ENCODE measurements at regions not wholly inside any gene's neighbourhood (a gene's known extent, or its start where the extent isn't known, plus 50 kb on each side); places are given as distances from the start of the nearest gene placed in this dataset.

- TF ChIP-seq, protein P1, sequence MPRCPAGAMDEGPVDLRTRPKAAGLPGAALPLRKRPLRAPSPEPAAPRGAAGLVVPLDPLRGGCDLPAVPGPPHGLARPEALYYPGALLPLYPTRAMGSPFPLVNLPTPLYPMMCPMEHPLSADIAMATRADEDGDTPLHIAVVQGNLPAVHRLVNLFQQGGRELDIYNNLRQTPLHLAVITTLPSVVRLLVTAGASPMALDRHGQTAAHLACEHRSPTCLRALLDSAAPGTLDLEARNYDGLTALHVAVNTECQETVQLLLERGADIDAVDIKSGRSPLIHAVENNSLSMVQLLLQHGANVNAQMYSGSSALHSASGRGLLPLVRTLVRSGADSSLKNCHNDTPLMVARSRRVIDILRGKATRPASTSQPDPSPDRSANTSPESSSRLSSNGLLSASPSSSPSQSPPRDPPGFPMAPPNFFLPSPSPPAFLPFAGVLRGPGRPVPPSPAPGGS (IDR thresholded peaks at IDR 0.05), result no peak
- TF ChIP-seq CBX8 (IDR thresholded peaks at IDR 0.05) (no peak), ESRRA (IDR thresholded peaks at IDR 0.05; ENCODE audit: borderline replicate concordance, low read length) (no peak), E2F6 (IDR thresholded peaks at IDR 0.05; ENCODE audit: borderline replicate concordance, low read depth) (no peak), TP53 (CRISPR knock-in tag; IDR thresholded peaks at IDR 0.05) (no peak)
Observed at GRCh38 chr3:17979911-17980310, 237.5 kb upstream of the TBC1D5 start (continued).

GRCh38 chr3:17979252-17979651 is 236.8 kb upstream of the TBC1D5 start:
- H3K4me2 ChIP-seq, result no peak overlapping the region
- no peak for TF ChIP-seq CBX8 (IDR thresholded peaks at IDR 0.05)
- no peak for TF ChIP-seq HDAC2 (IDR thresholded peaks at IDR 0.05)
- no peak for TF ChIP-seq HOXB13 (CRISPR knock-in tag; IDR thresholded peaks at IDR 0.05; ENCODE audit: low read depth)
- TF ChIP-seq, protein P2, sequence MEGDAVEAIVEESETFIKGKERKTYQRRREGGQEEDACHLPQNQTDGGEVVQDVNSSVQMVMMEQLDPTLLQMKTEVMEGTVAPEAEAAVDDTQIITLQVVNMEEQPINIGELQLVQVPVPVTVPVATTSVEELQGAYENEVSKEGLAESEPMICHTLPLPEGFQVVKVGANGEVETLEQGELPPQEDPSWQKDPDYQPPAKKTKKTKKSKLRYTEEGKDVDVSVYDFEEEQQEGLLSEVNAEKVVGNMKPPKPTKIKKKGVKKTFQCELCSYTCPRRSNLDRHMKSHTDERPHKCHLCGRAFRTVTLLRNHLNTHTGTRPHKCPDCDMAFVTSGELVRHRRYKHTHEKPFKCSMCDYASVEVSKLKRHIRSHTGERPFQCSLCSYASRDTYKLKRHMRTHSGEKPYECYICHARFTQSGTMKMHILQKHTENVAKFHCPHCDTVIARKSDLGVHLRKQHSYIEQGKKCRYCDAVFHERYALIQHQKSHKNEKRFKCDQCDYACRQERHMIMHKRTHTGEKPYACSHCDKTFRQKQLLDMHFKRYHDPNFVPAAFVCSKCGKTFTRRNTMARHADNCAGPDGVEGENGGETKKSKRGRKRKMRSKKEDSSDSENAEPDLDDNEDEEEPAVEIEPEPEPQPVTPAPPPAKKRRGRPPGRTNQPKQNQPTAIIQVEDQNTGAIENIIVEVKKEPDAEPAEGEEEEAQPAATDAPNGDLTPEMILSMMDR (IDR thresholded peaks at IDR 0.05), result peak; percentile 32
- no peak for TF ChIP-seq MAFK (IDR thresholded peaks at IDR 0.05; ENCODE audit: partially characterized antibody)
- peak; percentile 43 to 50; a peak in 3 of 5 replicates for TF ChIP-seq RAD21 (conservative IDR thresholded peaks at IDR 0.05 in 1 of 2, IDR thresholded peaks at IDR 0.05 in 1 of 2)
- no peak for TF ChIP-seq ZC3H11A (IDR thresholded peaks at IDR 0.05)
- no peak for TF ChIP-seq EHF (CRISPR knock-in tag; IDR thresholded peaks at IDR 0.05)
- no peak for TF ChIP-seq RCOR1 (IDR thresholded peaks at IDR 0.05; ENCODE audit: low read depth, low read length)
- TF ChIP-seq HOXA7 (CRISPR knock-in tag; IDR thresholded peaks at IDR 0.05), result no peak
- no peak for TF ChIP-seq MAZ (IDR thresholded peaks at IDR 0.05; ENCODE audit: borderline replicate concordance, low read depth, low read length)
- TF ChIP-seq TP53 (CRISPR knock-in tag; IDR thresholded peaks at IDR 0.05), result no peak
- TF ChIP-seq SMC3 (IDR thresholded peaks at IDR 0.05), result peak; percentile 34; the same call in 1 of the 3 replicates
- TF ChIP-seq MAX (IDR thresholded peaks at IDR 0.05), result no peak
- WGBS (ENCODE audit: missing lambda C conversion rate), result 35% methylated on average over 2 of the region's 2 CpGs
- no peaks in the 10 kb centered on the region for H3K4me1 ChIP-seq
- no peak overlapping the region for H3K4me3 ChIP-seq
- DNase-seq (ENCODE audit: low read depth in 1 of 2, low spot score in 1 of 2) (peak in 1 of 2 experiments; percentile 26), ATAC-seq (peak; percentile 71 to 77; a peak in 4 of 6 replicates), FAIRE-seq (no peak)
- ChIA-PET CTCF (interaction anchor here (1.0 to 1.1 kb wide), 2 partner anchors 11 to 16 kb away, joined by 4 read pairs; no protein-coding TSS in a partner anchor), POLR2A (no interaction called here)
- H3K9me3 ChIP-seq, result no peaks in the 10 kb centered on the region
- no peak overlapping the region for H3K27ac ChIP-seq

GRCh38 chr3:17974206-17974841 is 231.9 kb upstream of the TBC1D5 start:
- ChIA-PET CTCF (interaction anchor here (0.7 kb wide), 1 partner anchor 168 kb away, joined by 3 read pairs; no protein-coding TSS in a partner anchor), POLR2A (no interaction called here)
- TF ChIP-seq GATA3 (IDR thresholded peaks at IDR 0.05; ENCODE audit: borderline replicate concordance) (no peak), MAFK (IDR thresholded peaks at IDR 0.05; ENCODE audit: partially characterized antibody) (peak; percentile 97), FOSL2 (IDR thresholded peaks at IDR 0.05) (no peak), FOSL2 (CRISPR knock-in tag; IDR thresholded peaks at IDR 0.05) (no peak), ZC3H11A (IDR thresholded peaks at IDR 0.05) (no peak), HOXB13 (CRISPR knock-in tag; IDR thresholded peaks at IDR 0.05; ENCODE audit: low read depth) (no peak), ELK1 (IDR thresholded peaks at IDR 0.05; ENCODE audit: low read depth, low read length) (no peak), RCOR1 (IDR thresholded peaks at IDR 0.05; ENCODE audit: low read depth, low read length) (no peak), RAD21 (conservative IDR thresholded peaks at IDR 0.05 in 1 of 2, IDR thresholded peaks at IDR 0.05 in 1 of 2) (peak in 1 of 2 experiments; percentile 6; a peak in 2 of 5 replicates)
- TF ChIP-seq, protein P2 (IDR thresholded peaks at IDR 0.05), result peak; percentile 22; the same call in 2 of the 3 replicates
- DNase-seq (ENCODE audit: low read depth in 1 of 2, low spot score in 1 of 2) (no peak), ATAC-seq (peak; percentile 62 to 68; a peak in 4 of 6 replicates), FAIRE-seq (no peak)
- 70% methylated on average over 1 of the region's 1 CpG for WGBS (ENCODE audit: missing lambda C conversion rate)
- Histone ChIP-seq H3K4me3 (no peak overlapping the region), H3K4me2 (peak overlapping the region; percentile 70), H3K4me1 (peaks cover 17% of the 10 kb centered on the region), H3K9me3 (no peaks in the 10 kb centered on the region), H3K27ac (no peak overlapping the region)

Data from A549 (cell line).